RPMI8226 (cell line): ENCODE measurements at regions not wholly inside any gene's neighbourhood (a gene's known extent, or its start where the extent isn't known, plus 50 kb on each side); places are given as distances from the start of the nearest gene placed in this dataset.

Experiments
- DNase-seq: peaks from one replicate; pipeline ENCODE4 v3.0.0-alpha.2; 2015

DNA sequence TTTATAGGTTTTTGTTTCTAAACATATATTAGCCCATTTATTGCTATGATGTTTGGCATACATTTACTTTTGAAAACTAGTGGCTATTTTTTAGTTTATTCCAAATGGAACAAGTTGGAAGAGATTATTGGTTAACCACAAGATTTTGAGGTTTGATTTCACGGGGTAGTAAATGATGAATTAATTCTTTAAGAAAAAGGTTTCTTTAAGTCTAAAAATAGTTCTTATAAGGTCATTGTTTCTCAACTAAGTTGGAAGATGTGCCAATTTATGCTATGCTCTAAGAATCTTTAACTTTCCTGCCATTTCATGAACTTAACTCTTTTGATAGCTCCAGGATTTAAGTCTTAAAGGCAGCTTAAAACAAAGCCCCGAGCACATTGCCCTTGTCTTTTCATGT, 183.8 kb downstream of the LMO4 start:
- no peak for DNase-seq

DNA sequence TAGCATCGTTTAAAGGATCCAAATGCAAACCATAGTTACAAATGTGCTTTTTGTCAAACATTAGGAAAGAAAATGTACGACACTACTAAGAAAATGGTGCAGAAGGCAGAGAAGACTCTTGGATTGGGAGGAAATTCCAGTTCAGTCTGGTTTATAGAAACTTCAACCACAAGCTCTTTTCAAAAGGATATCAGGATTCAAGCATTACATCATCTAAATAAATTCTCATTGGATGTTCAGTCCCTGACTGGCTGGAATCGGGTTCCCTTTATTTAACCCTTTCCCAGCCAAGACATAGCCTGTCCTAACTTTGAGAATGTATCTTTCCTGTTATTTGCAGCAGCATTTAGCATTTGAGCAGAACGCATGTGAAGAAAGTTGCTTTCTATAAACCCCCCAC, 184.6 kb downstream of the LMO4 start:
- DNase-seq: no peak

DNA sequence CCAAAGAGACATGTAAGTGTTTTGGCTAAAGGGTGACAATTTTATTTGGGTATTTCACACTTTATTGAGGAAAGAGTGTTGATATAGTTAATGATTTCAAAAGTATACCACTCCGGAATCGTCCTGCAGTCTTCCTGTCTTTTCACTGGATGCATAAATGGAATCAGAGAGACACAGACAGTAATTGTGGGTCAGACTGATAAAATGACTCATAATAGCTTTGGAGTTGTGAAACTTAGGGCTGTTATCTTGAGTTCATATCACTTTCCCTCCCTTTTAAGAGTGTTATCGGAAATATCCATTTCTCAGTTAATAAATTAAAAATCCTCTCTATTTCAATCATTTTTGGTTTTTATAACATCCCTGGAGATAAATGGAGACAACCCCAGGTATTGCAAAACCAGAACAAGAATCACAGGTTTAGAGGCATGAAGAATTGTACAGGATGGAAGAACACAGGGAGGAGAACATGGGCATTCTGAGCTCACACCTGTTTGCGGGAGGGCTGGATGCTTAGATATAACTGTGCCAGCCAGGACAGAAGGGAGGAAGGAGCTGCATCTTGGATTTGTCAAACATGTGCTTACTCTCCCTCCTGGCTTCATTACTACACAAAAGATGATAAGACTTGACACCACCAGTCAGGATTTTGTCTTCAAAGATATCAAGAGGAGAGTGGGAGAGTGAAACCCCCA, 185.4 kb downstream of the LMO4 start:
- no peak for DNase-seq

DNA sequence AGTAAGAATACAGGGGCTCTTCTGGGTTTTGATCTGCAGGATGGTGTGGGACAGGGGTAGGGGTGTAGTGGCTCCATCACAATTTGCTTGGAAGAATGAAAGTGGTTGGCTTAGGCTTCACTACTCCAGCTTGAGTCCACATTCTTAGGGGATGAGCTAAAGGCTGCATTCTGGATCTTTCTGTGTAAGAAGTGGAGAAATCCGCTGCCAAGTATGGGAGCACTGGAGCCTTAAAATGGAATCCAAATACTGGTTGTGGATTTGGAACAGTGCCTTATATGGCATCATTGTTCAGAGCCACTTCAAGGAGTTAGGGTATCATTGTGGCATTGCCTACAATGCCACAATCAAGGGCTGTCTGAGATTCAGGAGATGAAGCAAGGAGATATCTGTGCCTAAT, 187.1 kb downstream of the LMO4 start:
- no peak for DNase-seq

DNA sequence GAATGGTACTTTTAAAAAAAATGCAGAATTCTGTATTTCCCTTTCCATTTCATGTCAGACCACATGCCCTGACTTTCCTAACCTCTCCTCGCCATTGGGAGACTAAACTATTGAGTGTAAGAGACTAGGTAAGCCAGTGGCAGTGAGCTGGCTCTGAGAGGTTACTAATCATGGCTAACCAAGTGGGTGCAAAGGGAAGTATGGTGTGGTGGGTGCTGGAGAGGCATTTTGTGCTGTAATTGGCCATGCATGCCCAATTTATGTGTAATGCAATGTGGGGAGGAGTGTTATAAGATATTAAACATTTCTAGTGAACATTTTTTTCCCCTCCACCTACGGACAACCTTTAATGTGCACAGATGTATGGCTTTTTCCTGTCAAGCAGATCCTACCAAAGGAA, 190.1 kb downstream of the LMO4 start:
- no peak for DNase-seq

DNA sequence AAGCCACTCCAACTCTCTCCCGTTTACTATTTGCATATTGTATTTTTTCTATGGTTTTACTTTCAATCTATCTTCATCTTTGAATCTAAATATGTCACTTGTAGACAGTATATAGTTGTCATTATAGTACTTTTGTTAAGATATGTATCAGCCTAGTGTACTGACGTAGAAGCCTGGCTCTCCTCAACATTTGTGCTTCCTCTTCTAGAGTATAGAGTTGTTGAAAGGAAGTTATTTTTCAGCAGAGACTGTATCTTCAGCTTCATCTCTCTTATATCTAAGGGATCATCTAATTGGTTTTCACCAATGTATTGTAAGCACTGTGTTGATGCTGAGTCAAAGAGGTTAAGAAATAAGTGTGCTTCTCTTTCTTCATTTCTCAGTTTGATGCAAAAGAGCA, 192.8 kb downstream of the LMO4 start:
- no peak for DNase-seq

DNA sequence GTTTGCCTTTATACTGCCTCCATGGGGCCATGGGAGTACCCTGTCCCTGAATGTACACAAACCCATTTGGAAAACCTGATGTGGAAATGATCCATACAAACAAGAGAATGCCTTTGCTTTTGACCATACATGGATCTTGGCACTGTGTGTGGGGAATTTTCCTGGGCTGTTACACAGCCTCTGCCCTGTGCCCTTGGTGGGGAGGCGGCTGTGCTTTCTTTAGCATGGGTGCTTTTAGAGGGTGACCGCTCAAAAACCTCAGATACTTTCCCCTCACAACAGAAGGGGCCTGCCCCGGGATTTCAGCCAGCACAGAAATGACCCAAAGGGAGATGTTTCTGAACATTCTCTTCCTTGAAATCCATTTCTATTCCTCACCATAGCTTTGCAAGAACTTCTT, 194.8 kb downstream of the LMO4 start:
- no peak for DNase-seq

DNA sequence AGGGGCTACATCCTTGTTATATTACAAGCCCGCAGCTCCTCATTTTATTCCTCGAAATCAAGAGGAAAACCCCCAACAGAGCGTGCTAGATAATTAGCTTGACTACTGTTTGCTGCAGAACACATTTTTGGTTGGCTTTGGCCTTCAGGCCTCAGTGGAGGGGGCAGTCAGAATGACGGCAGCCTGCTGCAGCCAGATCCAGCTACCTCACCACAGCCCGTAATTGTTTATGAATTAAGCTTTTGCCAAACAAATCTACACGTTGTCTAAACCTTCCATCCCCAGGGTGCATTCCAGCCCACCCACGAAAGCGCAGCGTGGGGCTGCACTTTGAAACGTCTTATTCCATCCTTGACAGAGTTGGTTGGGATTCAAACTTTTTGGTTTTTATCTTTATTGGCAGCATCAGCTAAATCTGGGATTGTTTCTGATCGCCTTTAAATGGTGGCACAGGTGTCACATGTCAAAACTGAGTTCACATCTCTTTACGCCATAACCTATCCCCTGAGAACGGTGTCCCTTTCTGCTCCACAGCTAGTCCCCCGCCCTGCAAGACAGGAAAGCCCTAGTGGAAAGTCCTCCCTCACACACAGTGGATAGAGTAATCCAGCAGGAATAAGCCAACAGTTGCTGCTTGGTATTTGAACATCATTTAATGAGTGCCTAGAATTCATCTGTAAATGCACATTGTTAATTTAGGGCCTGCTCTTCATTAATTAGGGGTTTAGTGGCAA, 195.5 kb downstream of the LMO4 start:
- DNase-seq: no peak

DNA sequence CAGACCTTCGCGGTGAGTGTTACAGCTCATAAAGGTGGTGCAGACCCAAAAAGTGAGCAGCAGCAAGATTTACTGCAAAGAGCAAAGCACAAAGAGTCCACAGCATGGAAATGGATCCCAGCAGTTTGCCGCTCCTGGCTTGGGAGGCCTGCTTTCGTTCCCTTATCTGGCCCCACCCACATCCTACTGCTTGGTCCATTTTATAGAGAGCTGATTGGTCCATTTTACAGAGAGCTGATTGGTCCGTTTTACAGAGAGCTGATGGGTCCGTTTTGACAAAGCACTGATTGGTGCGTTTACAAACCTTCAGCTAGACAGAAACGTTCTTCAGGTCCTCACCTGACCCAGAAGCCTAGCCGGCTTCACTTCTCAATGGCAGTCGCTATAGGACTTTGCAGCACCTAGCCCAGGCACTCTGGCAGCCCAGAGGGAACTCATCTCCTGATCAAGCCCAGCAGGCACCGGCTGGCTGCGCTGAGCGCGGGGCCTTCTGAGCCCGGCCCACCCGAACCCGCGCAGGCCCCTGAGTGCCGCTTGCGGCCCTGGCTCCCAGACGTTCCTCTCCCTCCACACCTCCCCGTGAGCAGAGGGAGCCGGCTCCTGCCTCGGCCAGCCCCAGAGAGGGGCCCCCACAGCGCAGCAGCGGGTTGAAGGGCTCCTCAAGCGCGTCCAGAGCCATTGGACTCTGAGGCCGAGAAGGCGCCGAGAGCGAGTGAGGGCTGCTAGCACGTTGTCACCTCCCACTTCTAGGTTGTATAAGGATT, 200.3 kb downstream of the LMO4 start:
- DNase-seq: no peak

DNA sequence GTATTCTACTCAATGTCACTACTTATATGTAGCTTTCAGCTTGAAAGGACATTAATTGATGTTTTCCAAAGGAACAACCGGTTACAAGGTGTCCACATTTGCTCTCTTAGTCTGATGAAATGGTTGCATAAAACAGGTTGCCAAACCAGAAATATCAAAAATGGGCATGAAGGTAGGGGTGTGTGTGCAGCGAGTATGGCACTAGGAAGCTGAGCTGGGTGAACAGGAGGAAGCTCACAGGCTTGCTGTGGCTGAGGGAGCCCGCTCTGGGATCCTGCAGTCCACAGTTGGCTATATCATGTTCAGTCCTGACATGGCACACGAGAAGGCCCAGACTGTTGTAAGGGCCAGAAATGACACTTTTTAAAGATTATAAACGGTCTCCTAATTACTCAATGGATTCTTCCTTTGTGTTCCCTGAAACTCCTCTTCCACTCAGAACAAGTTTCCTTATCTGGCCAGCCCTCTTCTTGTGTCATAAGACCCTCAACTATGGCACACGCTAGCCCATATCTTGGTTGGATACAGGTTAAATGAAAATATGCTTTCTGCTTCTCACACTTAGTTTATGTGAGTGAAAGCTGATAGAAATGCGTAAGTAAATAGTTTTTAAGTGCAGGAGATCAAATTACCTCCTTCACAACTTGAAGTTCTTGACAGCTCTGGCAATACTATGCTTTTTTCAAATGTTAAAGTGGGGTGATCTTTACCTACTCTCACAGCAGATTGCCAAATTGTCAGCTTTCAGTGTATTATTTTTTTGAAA, 201.5 kb downstream of the LMO4 start:
- no peak for DNase-seq

DNA sequence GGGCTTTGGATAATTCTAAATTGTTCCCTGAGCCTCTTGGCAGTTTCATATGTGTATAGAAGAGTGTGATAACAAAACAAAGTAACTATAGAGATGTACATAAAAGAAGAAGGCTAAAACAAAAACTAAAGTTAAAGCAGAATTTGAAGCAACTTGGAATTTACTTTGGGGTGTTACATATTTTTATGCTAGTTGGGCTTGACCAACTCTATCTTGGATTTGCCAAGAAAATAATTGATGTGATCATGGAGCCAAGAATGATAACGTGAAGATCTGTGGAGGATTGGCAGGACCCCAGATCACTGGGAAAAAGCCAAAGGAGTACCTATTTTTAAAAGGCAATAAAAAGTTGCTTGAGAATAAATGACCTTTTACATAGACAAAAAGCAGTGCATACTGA, 206.9 kb downstream of the LMO4 start:
- DNase-seq: no peak

DNA sequence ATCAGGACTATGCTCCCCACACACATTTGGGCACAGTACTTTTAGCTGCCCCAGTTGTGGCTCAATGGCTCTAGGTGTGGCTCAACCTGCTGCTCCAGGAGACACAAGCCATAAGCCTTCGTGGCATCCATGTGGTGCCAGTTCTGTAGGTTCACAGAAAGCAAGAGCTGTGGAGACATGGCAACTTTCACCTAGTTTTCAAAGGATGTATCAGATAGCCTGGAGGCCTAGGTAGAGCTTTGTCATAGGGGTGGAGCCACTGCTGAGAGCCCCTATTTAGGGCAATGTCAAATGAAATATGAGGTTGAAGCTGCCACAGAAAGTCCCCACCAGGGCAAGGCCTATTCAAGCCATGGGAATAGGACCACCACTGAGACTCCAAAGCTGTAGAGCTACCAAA, 210.5 kb downstream of the LMO4 start:
- DNase-seq: no peak

DNA sequence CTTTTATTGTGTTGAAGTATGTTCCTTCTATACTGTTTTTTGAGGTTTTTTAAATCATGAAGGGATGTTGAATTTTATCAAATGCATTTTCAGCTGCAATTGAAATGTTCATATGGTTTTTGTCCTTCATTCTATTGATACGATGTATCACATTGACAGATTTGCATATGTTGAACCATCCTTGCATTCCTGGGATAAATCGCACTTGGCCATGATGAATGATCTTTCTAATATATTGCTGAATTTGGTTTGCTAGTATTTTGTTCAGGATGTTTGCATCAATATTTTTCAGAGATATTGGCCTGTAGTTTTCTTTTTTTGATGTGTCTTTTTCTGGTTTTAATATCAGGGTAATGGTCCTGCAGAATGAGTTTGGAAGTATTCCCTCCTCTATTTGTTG, 214.0 kb downstream of the LMO4 start:
- DNase-seq: no peak

DNA sequence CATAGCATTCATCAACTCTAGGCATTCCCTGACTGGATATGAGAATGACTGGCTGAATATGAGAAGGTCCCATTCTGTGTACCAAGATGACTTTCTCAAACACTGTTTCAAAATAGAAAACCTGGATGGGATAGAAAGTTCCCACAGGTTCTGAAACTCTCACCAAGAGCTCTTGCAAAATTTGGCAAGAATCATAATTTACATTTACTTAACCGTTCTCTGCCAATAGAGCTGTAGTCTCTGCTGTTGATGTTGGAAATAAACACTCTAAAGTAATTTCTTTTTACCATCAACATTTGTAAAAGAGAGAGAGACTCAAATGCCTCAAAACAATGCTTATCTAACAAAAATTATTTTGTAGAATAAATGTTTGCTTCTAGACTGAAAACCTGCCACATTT, 221.1 kb downstream of the LMO4 start:
- DNase-seq: no peak

DNA sequence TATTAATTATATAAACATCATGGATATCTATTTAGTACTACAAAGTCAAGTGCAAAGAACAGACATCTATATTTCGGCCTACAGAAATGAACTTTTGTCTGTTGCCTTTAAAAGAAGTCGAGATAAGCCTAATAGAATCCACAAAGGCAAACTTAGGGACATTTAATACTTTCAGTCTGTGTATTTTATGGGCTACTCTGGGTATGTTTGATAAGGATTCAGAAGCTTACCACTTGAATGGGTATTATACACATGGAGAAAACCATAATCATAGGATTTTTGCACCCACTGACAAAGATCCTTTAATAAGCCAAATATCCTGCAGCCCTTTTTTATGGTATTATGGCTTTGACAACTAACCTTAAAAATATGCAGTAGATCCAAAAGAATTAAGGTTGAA, 224.8 kb downstream of the LMO4 start:
- DNase-seq: no peak

DNA sequence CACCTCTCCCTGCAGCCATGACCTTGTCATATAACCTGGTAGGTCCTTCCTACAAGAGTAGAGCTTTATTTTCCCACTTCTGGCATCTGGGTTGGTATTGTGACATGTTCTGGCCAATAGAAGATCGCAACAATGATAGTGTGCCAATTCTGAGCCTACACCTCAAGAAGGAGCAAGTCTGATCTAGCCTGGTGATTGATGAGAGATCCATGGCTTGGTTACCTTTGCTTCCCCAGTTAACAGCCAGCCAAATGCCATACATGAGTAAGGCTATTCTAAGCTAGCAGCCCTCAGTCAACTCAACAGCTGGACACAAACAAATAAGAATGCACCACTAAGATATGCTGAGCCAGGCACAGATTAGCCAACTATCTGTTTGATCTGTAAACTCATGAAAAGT, 226.7 kb downstream of the LMO4 start:
- DNase-seq: no peak

DNA sequence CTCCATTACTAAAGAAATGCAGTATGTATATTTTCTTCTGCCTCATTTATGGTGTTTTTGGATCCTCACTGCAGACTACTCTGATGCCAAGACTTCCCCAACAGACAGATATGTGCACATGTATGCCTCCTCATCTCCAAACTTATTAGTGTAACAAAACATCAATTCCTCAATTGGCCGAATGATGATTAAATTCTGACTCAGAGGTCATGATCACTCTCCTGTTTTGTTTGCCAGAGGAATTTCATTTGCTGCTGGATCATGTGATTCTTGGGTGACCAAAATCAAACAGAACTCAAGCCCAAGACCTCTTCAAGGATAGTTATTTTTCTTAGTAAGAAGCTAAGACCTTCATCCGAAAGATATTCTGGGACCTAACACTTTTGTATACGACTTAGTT, 227.6 kb downstream of the LMO4 start:
- no peak for DNase-seq

DNA sequence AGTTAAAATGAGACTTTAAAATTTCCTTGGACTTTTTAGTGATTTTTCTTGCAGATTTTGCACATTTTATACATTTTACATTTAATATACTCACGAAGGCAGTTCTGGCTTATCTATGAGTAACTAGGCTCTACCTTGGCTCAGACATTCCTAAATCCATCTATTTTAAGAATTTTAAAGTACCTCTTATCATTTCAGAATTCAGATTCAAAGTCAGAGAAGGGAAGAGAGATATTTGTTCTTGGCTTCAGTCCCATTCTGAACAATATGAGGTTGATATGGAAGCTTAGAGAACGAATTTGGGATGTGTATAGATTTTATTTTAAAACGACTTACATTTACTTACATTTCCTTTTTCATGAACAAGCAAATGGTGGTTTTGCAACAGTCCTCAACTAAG, 230.2 kb downstream of the LMO4 start:
- no peak for DNase-seq

DNA sequence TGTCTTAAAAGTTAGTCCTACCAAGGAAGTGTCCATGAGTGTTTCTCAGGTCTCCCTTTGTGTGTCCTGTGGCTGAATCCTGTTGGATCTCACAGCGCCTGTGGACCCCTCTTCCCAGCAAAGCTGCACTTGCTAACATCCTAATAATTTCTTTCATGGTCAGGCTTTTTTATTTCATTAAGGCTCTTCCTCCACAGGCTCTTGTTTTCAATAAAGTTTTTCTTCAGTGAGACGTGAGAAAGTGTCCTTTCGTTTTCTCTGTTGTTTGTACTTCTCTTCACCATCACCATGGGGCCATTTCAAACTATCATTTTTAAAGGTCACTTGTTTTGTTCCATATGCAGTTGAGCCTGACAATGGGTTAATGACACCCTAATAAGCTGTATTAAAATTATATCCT, 231.5 kb downstream of the LMO4 start:
- DNase-seq: no peak

DNA sequence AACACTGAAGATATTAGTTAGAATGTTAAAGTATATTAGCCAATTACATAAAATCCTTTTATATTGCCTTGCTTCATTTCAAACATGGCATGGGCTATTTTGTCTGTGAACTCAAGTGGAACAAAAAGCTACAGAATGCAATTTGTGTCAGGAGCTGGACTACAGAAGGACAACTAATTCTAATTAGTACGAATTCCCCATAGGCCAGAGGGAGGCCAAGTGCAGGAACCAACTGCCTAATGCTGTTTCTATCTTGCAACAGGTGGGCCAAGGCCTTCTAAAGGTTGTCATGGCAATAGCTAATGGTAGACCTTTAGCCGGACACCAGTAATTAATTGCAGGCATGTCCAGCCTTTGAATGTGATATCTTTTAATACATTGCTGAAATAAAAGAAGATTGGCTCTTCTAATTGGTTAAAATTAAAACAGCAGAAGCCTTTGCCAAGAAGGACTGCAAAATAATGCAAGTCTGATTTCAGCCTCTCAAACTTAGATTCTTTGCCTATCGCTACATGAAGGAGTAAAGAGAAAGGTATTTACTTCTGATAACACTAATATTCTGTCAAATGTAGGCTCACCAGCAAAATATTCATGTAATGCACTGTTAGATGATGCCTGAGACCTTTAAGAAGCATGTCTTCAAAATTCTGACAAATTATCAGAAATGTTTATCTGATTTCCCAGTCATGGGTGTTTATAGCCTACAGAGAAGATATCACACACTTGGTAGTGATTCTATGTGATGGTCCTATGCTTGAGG, 232.1 kb downstream of the LMO4 start:
- no peak for DNase-seq

DNA sequence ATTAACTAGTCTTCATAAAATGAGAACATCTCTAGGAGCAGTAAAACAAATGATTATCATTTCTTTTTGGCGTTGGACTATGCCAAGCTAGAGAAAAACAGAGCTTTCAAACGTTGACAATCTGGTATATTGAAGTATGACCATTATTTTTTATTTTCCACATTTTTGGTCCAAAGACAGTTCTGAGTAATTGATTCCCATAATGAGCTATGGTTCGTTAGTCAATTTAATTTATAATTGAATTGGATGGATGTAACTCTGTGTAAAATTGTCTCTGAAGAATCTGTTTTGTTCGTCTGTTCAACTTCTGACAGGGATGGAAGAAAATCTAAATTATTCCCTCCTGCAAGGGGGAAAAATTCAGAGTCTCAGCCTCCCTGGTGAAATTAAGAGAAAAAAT, 234.5 kb downstream of the LMO4 start:
- DNase-seq: no peak

DNA sequence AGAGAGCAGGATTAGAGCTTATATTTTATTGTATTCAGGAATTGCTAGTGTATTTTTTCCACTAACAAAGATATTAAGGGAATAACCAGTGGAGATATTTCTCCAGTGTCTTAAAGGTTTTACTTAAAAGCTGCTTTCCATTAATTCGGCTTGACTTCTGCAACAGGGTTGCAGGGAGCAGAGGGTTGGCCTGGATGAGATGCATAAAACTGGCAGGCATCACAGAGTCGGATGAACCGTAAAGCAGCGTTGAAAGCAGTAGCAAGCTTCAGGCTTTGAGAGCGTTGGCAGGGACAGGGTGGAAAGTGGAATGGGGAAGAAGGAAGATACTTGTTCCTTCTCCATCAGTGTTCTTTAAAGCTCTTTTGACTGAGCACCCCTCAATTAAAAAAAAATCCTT, 237.2 kb downstream of the LMO4 start:
- no peak for DNase-seq

DNA sequence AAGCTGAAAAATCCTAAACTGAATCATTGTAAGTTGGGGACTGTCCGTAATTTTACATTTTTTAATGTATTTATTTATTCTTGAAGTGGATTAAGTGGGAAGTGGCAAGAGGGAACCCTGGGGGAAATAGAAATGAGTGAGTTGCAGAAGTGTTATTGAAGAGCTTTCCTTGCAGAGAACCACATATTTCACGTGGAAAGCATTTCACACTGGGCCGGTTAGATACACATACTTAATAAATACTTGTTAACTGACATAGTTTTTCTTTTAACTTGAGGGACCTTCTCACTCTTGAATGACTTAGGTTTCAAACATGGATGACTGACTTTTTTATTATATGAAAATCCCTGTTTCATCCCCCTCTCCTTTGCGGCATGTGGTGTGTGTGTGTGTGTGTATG, 239.3 kb downstream of the LMO4 start:
- no peak for DNase-seq
